CD4-positive, CD25-positive, alpha-beta regulatory T cell (primary cell): ENCODE measurements at regions not wholly inside any gene's neighbourhood (a gene's known extent, or its start where the extent isn't known, plus 50 kb on each side); places are given as distances from the start of the nearest gene placed in this dataset.

Source experiments
- ATAC-seq, 2 donors: fragments of 150-1000 bp; cut with Tn5 transposase; one replicate each; pipeline ENCODE4 v1.10.0; 2021; ENCODE audit warnings: low read depth in 2 of 2, moderate number of reproducible peaks in 2 of 2, moderate library complexity in 1 of 2
- DNase-seq, 3 donors: peaks; one replicate each; pipeline versions ENCODE4 v3.0.0 to v3.0.0-alpha.2; 2012 to 2022; ENCODE audit warnings: mixed read lengths in 1 of 3
- H3K27ac ChIP-seq: one replicate; pipeline ENCODE4 v1.7.0; 2013; ENCODE audit warnings: mild to moderate bottlenecking, low read length; ENCODE audit not compliant: insufficient read depth, poor library complexity, severe bottlenecking
- H3K27me3 ChIP-seq: one replicate; pipeline ENCODE4 v1.7.0; 2013; ENCODE audit warnings: low read length; ENCODE audit not compliant: control insufficient read depth, insufficient read depth
- H3K36me3 ChIP-seq: one replicate; pipeline ENCODE4 v1.7.0; 2013; ENCODE audit warnings: mild to moderate bottlenecking, low read length, moderate library complexity; ENCODE audit not compliant: control insufficient read depth, insufficient read depth
- H3K4me1 ChIP-seq: 2 replicates; pipeline ENCODE4 v1.7.0; 2013; ENCODE audit warnings: mild to moderate bottlenecking, low read length; ENCODE audit not compliant: insufficient read depth, control insufficient read depth, poor library complexity, severe bottlenecking
- H3K4me3 ChIP-seq: one replicate; pipeline ENCODE4 v1.7.0; 2013; ENCODE audit warnings: low read depth, mild to moderate bottlenecking, low read length, moderate library complexity
- H3K9me3 ChIP-seq, 2 experiments: 1 replicate in 1 of 2; 2 replicates in 1 of 2; pipeline ENCODE4 v1.7.0; 2013; ENCODE audit warnings: low read length in 2 of 2, mild to moderate bottlenecking in 1 of 2, moderate library complexity in 1 of 2; ENCODE audit not compliant: control insufficient read depth in 2 of 2
- H3K27ac Mint-ChIP-seq, 3 donors: one replicate each; pipeline ENCODE4 v1.8.0; 2020 to 2022; ENCODE audit warnings: mild to moderate bottlenecking in 3 of 3, mixed read lengths in 3 of 3, moderate library complexity in 2 of 3
- H3K27me3 Mint-ChIP-seq: one replicate; pipeline ENCODE4 v1.8.0; 2022; ENCODE audit warnings: mild to moderate bottlenecking, mixed read lengths
- H3K36me3 Mint-ChIP-seq: one replicate; pipeline ENCODE4 v1.8.0; 2020; ENCODE audit warnings: mixed read lengths
- H3K4me1 Mint-ChIP-seq, 4 donors: one replicate each; pipeline ENCODE4 v1.8.0; 2020 to 2022; ENCODE audit warnings: mixed read lengths in 4 of 4, mild to moderate bottlenecking in 1 of 4
- H3K4me3 Mint-ChIP-seq, 4 donors: one replicate each; pipeline ENCODE4 v1.8.0; 2020 to 2022; ENCODE audit warnings: mild to moderate bottlenecking in 4 of 4, mixed read lengths in 4 of 4, moderate library complexity in 3 of 4
- H3K9me3 Mint-ChIP-seq, 7 donors: one replicate each; pipeline ENCODE4 v1.8.0; 2020 to 2022; ENCODE audit warnings: mixed read lengths in 7 of 7, mild to moderate bottlenecking in 3 of 7, moderate library complexity in 2 of 7

DNA sequence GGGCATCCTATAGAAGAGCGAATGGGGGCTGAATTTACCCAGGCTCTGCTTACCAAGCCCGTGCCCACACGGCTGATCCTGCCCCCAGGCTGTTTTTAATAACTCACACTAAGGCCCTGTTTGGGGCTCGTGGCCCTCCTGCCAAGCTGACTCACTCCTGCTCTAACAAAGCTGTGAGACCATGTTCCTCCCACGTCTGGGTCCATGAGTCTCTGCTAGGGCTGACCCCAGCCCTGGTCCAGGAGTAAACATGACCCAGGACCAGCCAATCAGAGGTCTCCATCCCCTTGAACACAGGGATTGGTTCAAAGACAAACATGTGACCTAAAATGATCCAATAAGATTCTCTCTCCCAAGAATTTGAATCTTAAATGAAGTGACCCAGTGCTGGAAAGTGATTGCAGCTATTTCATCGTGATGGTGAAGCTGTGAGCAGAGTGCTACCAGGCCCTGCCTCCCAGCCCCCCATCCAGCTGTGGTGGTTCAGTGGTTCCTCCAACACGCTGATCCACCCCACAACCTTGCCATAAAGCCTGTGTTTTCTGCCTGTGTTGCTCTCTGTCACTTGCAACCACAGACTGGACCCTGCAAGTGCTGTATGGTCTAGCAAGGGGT is 57.2 kb downstream of the C16orf82 start:
- Histone ChIP-seq H3K27me3 (peaks cover 3% of the 10 kb centered on the region), H3K4me3 (no peak overlapping the region), H3K36me3 (no peaks in the 10 kb centered on the region), H3K9me3 (peaks cover 4 to 9% of the 10 kb centered on the region in 2 experiments), H3K27ac (no peak overlapping the region), H3K4me1 (no peaks in the 10 kb centered on the region)
- peaks cover 0 to 15% (median 4%) of the 10 kb centered on the region in 7 donors for H3K9me3 Mint-ChIP-seq
- no peak for DNase-seq
- no peaks in the 10 kb centered on the region for H3K4me1 Mint-ChIP-seq
- no peak overlapping the region for H3K27ac Mint-ChIP-seq
- no peaks in the 10 kb centered on the region for H3K36me3 Mint-ChIP-seq
- H3K4me3 Mint-ChIP-seq: no peak overlapping the region
- ATAC-seq: no peak
- peaks cover 15% of the 10 kb centered on the region for H3K27me3 Mint-ChIP-seq

- Mint-ChIP-seq H3K4me1 (no peaks in the 10 kb centered on the region), H3K27me3 (peaks cover 7% of the 10 kb centered on the region), H3K4me3 (no peak overlapping the region), H3K27ac (no peak overlapping the region), H3K36me3 (no peaks in the 10 kb centered on the region), H3K9me3 (peaks cover 0 to 11% (median 2%) of the 10 kb centered on the region in 7 donors)
- Histone ChIP-seq H3K4me3 (no peak overlapping the region), H3K9me3 (peaks cover 6 to 11% of the 10 kb centered on the region in 2 experiments), H3K4me1 (no peaks in the 10 kb centered on the region), H3K27ac (no peak overlapping the region), H3K36me3 (no peaks in the 10 kb centered on the region), H3K27me3 (peaks cover 6% of the 10 kb centered on the region)
- DNase-seq (no peak), ATAC-seq (no peak)
These were observed 60.6 kb downstream of the C16orf82 start for GRCh38 chr16:27127308-27127707.

DNA sequence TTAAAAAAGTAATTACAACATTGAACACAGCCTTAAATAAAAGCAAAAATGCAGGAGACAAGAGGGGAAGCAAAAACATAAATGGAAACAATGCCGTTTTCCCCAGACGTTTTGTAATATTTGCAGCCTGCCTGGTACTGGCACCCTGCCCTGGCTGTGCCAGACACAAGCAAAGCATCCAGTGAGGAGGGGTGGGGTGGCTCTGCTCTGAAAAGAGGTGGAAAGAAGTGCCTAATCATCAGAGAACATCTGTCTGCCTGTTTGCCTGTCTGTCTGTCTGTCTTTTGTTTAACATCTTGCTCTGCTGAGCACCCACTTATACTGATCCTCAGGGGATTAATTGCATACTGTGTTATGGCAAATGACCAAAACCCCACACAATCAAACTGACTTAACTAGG is 62.7 kb downstream of the C16orf82 start:
- no peaks in the 10 kb centered on the region for H3K4me1 Mint-ChIP-seq
- no peaks in the 10 kb centered on the region for H3K4me1 ChIP-seq
- no peak overlapping the region for H3K4me3 ChIP-seq
- ATAC-seq (no peak), DNase-seq (no peak)
- peaks cover 6 to 15% of the 10 kb centered on the region in 2 experiments for H3K9me3 ChIP-seq
- H3K27me3 ChIP-seq: peaks cover 7% of the 10 kb centered on the region
- H3K36me3 Mint-ChIP-seq: no peaks in the 10 kb centered on the region
- no peak overlapping the region for H3K27ac Mint-ChIP-seq
- H3K4me3 Mint-ChIP-seq: no peak overlapping the region
- peaks cover 0 to 16% (median 2%) of the 10 kb centered on the region in 7 donors for H3K9me3 Mint-ChIP-seq
- peaks cover 21% of the 10 kb centered on the region for H3K27me3 Mint-ChIP-seq
- no peaks in the 10 kb centered on the region for H3K36me3 ChIP-seq
- no peak overlapping the region for H3K27ac ChIP-seq

DNA sequence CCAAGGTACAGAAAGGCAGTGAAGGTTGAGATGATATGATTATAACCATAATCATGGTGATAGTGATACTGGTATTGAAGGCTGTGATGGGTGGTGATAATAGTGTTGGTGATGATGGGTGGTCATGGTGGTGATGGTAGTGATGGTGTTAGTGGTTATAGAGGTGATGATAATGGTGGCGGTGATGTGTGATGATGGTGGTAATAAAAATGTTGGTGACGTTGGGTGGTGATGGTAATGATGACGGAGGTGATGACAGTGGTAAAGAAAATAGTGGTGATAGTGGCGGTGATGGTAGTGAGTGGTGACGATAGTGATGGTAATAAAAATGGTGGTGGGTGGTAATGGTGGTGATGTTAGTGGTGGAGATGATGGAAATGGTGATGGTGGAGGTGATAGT is 65.1 kb upstream of the KDM8 start:
- peaks cover 16% of the 10 kb centered on the region for H3K27me3 Mint-ChIP-seq
- H3K4me3 ChIP-seq: no peak overlapping the region

GRCh38 chr16:27145630-27146029 is 57.7 kb upstream of the KDM8 start:
- H3K27me3 Mint-ChIP-seq: peaks cover 7% of the 10 kb centered on the region

More for the DNA sequence above, 65.1 kb upstream of the KDM8 start:
- no peak overlapping the region for H3K27ac ChIP-seq
- peaks cover 6% of the 10 kb centered on the region for H3K36me3 Mint-ChIP-seq
- H3K9me3 ChIP-seq: no peaks in the 10 kb centered on the region
- H3K27ac Mint-ChIP-seq: peak overlapping the region; percentile 50 to 72 (median 62)
- no peaks in the 10 kb centered on the region for H3K4me1 ChIP-seq
- no peak overlapping the region for H3K4me3 Mint-ChIP-seq
- peaks cover 0 to 8% (median 4%) of the 10 kb centered on the region in 7 donors for H3K9me3 Mint-ChIP-seq
- H3K4me1 Mint-ChIP-seq: peaks cover 0 to 2% (median 0%) of the 10 kb centered on the region in 4 donors
- H3K36me3 ChIP-seq: no peaks in the 10 kb centered on the region
- DNase-seq (no peak), ATAC-seq (no peak)
- H3K27me3 ChIP-seq: peaks cover 11% of the 10 kb centered on the region

GRCh38 chr16:27149986-27150385 is 53.3 kb upstream of the KDM8 start:
- Mint-ChIP-seq H3K27me3 (peaks cover 3% of the 10 kb centered on the region), H3K4me3 (no peak overlapping the region), H3K9me3 (peaks cover 0 to 7% (median 0%) of the 10 kb centered on the region in 7 donors), H3K27ac (no peak overlapping the region), H3K36me3 (no peaks in the 10 kb centered on the region), H3K4me1 (peaks cover 0 to 7% (median 3%) of the 10 kb centered on the region in 4 donors)
- H3K27ac ChIP-seq: no peak overlapping the region
- peaks cover 4% of the 10 kb centered on the region for H3K27me3 ChIP-seq
- H3K4me3 ChIP-seq: no peak overlapping the region
- DNase-seq: no peak
- peaks cover 0 to 5% of the 10 kb centered on the region in 2 experiments for H3K9me3 ChIP-seq
- H3K4me1 ChIP-seq: peaks cover 3% of the 10 kb centered on the region
- no peaks in the 10 kb centered on the region for H3K36me3 ChIP-seq
- ATAC-seq: no peak

More at GRCh38 chr16:27145630-27146029, 57.7 kb upstream of the KDM8 start:
- H3K9me3 ChIP-seq: peaks cover 0 to 5% of the 10 kb centered on the region in 2 experiments
- no peak overlapping the region for H3K27ac ChIP-seq
- H3K36me3 ChIP-seq: no peaks in the 10 kb centered on the region
- DNase-seq (no peak), ATAC-seq (no peak)
- peaks cover 8% of the 10 kb centered on the region for H3K27me3 ChIP-seq
- no peaks in the 10 kb centered on the region for H3K4me1 Mint-ChIP-seq
- H3K36me3 Mint-ChIP-seq: no peaks in the 10 kb centered on the region
- H3K4me3 Mint-ChIP-seq: no peak overlapping the region
- no peaks in the 10 kb centered on the region for H3K4me1 ChIP-seq
- H3K27ac Mint-ChIP-seq: no peak overlapping the region
- H3K4me3 ChIP-seq: no peak overlapping the region
- H3K9me3 Mint-ChIP-seq: peaks cover 0 to 7% (median 2%) of the 10 kb centered on the region in 7 donors

DNA sequence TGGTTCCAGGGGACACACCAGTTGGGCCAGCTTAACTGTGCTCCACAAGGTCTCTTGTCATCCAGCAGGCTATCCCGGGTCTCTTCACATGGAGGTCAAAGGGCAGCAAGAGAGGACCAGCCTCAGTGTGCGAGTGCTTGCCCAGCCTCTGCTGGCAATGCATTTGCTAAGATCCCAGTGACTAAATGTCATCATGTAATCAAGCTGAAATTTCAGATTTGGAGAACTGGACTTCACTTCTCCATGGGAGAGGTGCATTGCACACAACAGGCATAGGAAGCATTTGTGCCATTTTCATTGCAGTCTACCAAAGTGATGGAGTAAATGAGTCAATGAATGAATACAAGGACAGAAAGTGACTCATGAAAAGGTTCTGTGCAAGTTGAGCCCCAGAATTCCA is 51.2 kb upstream of the KDM8 start:
- H3K27ac ChIP-seq: no peak overlapping the region
- DNase-seq: no peak
- Mint-ChIP-seq H3K4me1 (peaks cover 0 to 11% (median 5%) of the 10 kb centered on the region in 4 donors), H3K36me3 (no peaks in the 10 kb centered on the region), H3K4me3 (no peak overlapping the region), H3K27me3 (peaks cover under 1% of the 10 kb centered on the region), H3K9me3 (no peaks in the 10 kb centered on the region), H3K27ac (no peak overlapping the region)
- no peak overlapping the region for H3K4me3 ChIP-seq
- no peaks in the 10 kb centered on the region for H3K9me3 ChIP-seq
- peaks cover 7% of the 10 kb centered on the region for H3K4me1 ChIP-seq
- H3K27me3 ChIP-seq: no peaks in the 10 kb centered on the region
- ATAC-seq: no peak
- H3K36me3 ChIP-seq: no peaks in the 10 kb centered on the region

DNA sequence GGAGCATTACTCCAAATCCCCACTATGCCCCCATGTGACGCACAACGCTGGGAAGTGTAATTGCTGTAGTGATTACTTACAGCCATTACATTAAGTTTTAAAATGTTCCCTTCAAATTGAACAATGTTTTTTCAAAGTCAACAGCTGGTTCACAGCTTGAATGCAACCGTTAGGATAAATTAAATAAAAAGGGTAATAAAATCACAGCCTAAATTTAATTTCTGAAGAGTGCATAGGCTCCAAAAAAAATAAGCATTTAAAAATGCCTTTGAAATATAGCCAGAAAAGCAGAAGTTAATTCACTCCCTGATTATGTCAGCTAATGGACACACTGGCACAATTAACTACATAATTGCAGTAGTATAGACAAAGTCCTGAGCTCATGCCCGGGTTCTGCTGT is 50.5 kb upstream of the KDM8 start:
- no peaks in the 10 kb centered on the region for H3K36me3 ChIP-seq
- no peak for ATAC-seq
- no peaks in the 10 kb centered on the region for H3K9me3 ChIP-seq
- no peaks in the 10 kb centered on the region for H3K27me3 ChIP-seq
- Mint-ChIP-seq H3K27me3 (peaks cover 6% of the 10 kb centered on the region), H3K27ac (no peak overlapping the region), H3K36me3 (no peaks in the 10 kb centered on the region), H3K4me1 (peaks cover 0 to 11% (median 5%) of the 10 kb centered on the region in 4 donors), H3K4me3 (no peak overlapping the region), H3K9me3 (no peaks in the 10 kb centered on the region)
- no peak overlapping the region for H3K27ac ChIP-seq
- peaks cover 7% of the 10 kb centered on the region for H3K4me1 ChIP-seq
- no peak for DNase-seq
- no peak overlapping the region for H3K4me3 ChIP-seq
